Mesendoderm (in vitro differentiated cells): ENCODE measurements at regions not wholly inside any gene's neighbourhood (a gene's known extent, or its start where the extent isn't known, plus 50 kb on each side); places are given as distances from the start of the nearest gene placed in this dataset.

Experiments
- DNase-seq: peaks from one replicate; pipeline ENCODE4 v3.0.0; 2013
- H2AK5ac ChIP-seq: 2 replicates; pipeline ENCODE4 v1.6.1; 2013; ENCODE audit warnings: low read length, inconsistent platforms
- H2BK120ac ChIP-seq: 2 replicates; pipeline ENCODE4 v1.6.1; 2013; ENCODE audit warnings: low read depth, mild to moderate bottlenecking, low read length, moderate library complexity, mixed read lengths
- H2BK15ac ChIP-seq: replicated peaks from 2 replicates; pipeline ENCODE4 v1.6.1; 2013; ENCODE audit warnings: low read depth, mild to moderate bottlenecking, moderate library complexity
- H2BK5ac ChIP-seq: 2 replicates; pipeline ENCODE4 v1.6.1; 2013; ENCODE audit warnings: low read length, inconsistent platforms
- H3K18ac ChIP-seq: 2 replicates; pipeline ENCODE4 v1.6.1; 2013; ENCODE audit warnings: mild to moderate bottlenecking, low read length, mixed read lengths
- H3K23ac ChIP-seq: one replicate; pipeline ENCODE4 v1.6.1; 2013; ENCODE audit warnings: low read length
- H3K27ac ChIP-seq: 2 replicates; pipeline ENCODE4 v1.5.1; 2013; ENCODE audit warnings: low read depth, mild to moderate bottlenecking, inconsistent platforms, low read length, moderate library complexity
- H3K27me3 ChIP-seq: 2 replicates; pipeline ENCODE4 v1.6.1; 2013; ENCODE audit warnings: low read length, control low read depth, mild to moderate bottlenecking, inconsistent platforms; ENCODE audit not compliant: insufficient read depth, poor library complexity
- H3K36me3 ChIP-seq: 2 replicates; pipeline ENCODE4 v1.6.1; 2013; ENCODE audit warnings: low read length, inconsistent platforms; ENCODE audit not compliant: control insufficient read depth, insufficient read depth
- H3K4ac ChIP-seq: one replicate; pipeline ENCODE4 v1.6.1; 2013; ENCODE audit warnings: low read depth, mild to moderate bottlenecking, low read length, moderate library complexity
- H3K4me1 ChIP-seq: 2 replicates; pipeline ENCODE4 v1.6.1; 2013; ENCODE audit warnings: low read depth, low read length, inconsistent platforms; ENCODE audit not compliant: control insufficient read depth
- H3K4me2 ChIP-seq: 2 replicates; pipeline ENCODE4 v1.6.1; 2013; ENCODE audit warnings: low read length
- H3K4me3 ChIP-seq: 2 replicates; pipeline ENCODE4 v1.5.1; 2013; ENCODE audit warnings: mild to moderate bottlenecking, low read length
- H3K56ac ChIP-seq: one replicate; pipeline ENCODE4 v1.6.1; 2013; ENCODE audit warnings: low read length
- H3K79me1 ChIP-seq: 2 replicates; pipeline ENCODE4 v1.6.1; 2013; ENCODE audit warnings: low read length, inconsistent platforms
- H3K79me2 ChIP-seq: 2 replicates; pipeline ENCODE4 v1.6.1; 2013; ENCODE audit warnings: mild to moderate bottlenecking, low read length; ENCODE audit not compliant: control insufficient read depth, insufficient read depth
- H3K9ac ChIP-seq: 2 replicates; pipeline ENCODE4 v1.6.1; 2013; ENCODE audit warnings: low read length, inconsistent platforms
- H4K5ac ChIP-seq: one replicate; pipeline ENCODE4 v1.6.1; 2013; ENCODE audit warnings: low read length
- H4K8ac ChIP-seq: one replicate; pipeline ENCODE4 v1.6.1; 2013; ENCODE audit warnings: low read depth, mild to moderate bottlenecking, control low read depth, low read length, moderate library complexity
- WGBS: extraction: QIAGEN DNeasy Blood & Tissue Kit; methylation state at CpG from one replicate; pipeline ENCODE4 v1.1.7; 2013; ENCODE audit warnings: low lambda C conversion rate, missing lambda C conversion rate; ENCODE audit not compliant: insufficient coverage; ENCODE audit errors: extremely low coverage; 5-methylcytosine and 5-hydroxymethylcytosine counted together

- no peak for DNase-seq
- Histone ChIP-seq H2BK5ac (no peak overlapping the region), H2AK5ac (no peak overlapping the region), H3K27ac (no peak overlapping the region), H2BK15ac (no peak overlapping the region), H4K8ac (no peak overlapping the region), H3K18ac (no peak overlapping the region), H3K79me2 (no peaks in the 10 kb centered on the region), H3K79me1 (no peaks in the 10 kb centered on the region), H3K23ac (no peak overlapping the region), H3K4ac (no peak overlapping the region), H3K4me2 (no peak overlapping the region), H3K27me3 (no peaks in the 10 kb centered on the region), H4K5ac (no peak overlapping the region), H3K36me3 (no peaks in the 10 kb centered on the region), H3K56ac (no peak overlapping the region), H3K4me1 (no peaks in the 10 kb centered on the region), H3K4me3 (no peak overlapping the region), H3K9ac (no peak overlapping the region), H2BK120ac (no peak overlapping the region)
- WGBS = no CpG with 5 or more reads among the region's 7 CpGs
Measured at GRCh38 chr14:35988550-35988949, 162.4 kb downstream of the BRMS1L start.

DNA sequence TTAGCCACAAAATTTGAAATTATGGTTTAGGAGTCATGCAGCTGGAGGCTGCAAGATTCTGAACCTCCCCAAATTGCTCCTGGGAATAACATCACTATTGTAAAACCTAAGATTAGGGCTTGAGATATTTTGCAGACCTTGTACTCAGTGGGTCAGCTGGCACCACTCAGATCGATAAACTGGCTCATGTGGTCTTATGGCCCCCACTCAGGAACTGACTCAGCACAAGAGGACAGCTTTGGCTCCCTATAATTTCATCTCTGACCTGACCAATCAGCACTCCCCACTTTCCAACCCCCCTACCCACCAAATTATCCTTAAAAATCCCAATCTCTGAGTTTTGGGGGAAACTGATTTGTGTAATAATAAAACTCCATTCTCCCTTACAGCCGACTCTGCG, 161.6 kb downstream of the BRMS1L start:
- H3K23ac ChIP-seq = no peak overlapping the region
- no peaks in the 10 kb centered on the region for H3K79me2 ChIP-seq
- DNase-seq = no peak
- H3K27ac ChIP-seq = no peak overlapping the region
- no peak overlapping the region for H3K4ac ChIP-seq
- no peak overlapping the region for H4K8ac ChIP-seq
- no CpG with 5 or more reads among the region's 3 CpGs for WGBS
- H4K5ac ChIP-seq = no peak overlapping the region
- no peak overlapping the region for H3K9ac ChIP-seq
- H3K79me1 ChIP-seq = no peaks in the 10 kb centered on the region
- no peak overlapping the region for H3K4me3 ChIP-seq
- H2AK5ac ChIP-seq = no peak overlapping the region
- no peak overlapping the region for H2BK15ac ChIP-seq
- no peak overlapping the region for H3K4me2 ChIP-seq
- H2BK5ac ChIP-seq = no peak overlapping the region
- H3K18ac ChIP-seq = no peak overlapping the region
- H3K27me3 ChIP-seq = no peaks in the 10 kb centered on the region
- no peaks in the 10 kb centered on the region for H3K36me3 ChIP-seq
- H2BK120ac ChIP-seq = no peak overlapping the region
- H3K4me1 ChIP-seq = no peaks in the 10 kb centered on the region
- H3K56ac ChIP-seq = no peak overlapping the region

DNA sequence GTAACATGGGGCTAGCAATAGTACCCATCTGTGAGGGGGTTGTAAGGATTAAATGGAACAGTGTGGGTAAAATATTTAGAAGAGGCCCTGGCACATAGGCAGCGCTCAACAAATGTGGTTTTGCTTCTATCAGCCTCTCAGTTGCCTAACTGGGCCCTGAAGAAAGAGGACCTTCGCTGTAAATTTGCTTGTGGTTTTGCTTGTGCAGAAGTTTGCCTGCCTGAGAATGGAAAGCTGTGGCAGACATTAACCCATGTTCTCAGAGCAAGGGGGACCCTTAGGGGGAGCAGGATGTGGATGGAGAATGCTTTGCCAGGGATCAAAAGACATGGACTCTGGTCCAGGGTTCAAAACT, 160.1 kb downstream of the BRMS1L start:
- Histone ChIP-seq H3K79me1 (no peaks in the 10 kb centered on the region), H3K27ac (no peak overlapping the region)
- WGBS = no CpG with 5 or more reads among the region's 2 CpGs

DNA sequence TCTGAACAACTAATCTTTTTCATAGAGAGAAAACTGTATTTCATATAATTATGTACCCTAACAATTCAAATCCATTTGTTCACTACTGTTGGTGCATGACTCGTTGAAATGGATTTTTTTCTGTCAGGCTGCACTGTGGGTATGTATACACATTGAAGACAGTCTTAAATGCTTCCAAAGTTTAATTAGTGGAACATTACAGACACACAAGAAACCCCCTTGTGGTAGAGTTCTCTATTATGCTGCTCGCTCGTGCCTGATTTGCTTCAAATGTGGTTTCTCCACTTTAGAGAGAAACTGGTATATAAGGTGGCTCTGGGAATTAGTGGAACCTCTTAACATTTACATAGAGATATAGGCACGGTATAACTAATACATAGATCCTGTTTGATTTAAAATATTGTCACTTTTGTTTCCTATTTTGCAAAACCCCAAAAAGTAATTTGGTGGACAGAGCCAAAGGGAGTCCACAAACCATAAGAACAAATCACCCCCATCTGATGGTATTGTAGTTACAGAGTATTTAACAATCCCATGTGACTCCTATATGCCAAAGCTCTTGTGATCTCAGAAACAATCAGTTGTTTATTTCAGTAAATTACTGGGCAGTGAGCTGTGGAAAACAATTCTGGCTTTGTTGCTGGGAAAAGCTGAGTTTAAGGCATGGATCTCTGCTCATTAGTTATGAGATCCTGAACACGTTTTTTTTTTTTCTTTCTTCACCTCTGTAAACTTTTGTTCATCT, 159.5 kb downstream of the BRMS1L start:
- H2BK5ac ChIP-seq = no peak overlapping the region
- H3K36me3 ChIP-seq = no peaks in the 10 kb centered on the region
- H3K4ac ChIP-seq = no peak overlapping the region
- H4K8ac ChIP-seq = no peak overlapping the region
- H2AK5ac ChIP-seq = no peak overlapping the region
- no peak overlapping the region for H3K4me2 ChIP-seq
- no peak overlapping the region for H3K18ac ChIP-seq
- no peak overlapping the region for H4K5ac ChIP-seq
- no peak overlapping the region for H2BK120ac ChIP-seq
- no peak overlapping the region for H2BK15ac ChIP-seq
- no peak overlapping the region for H3K27ac ChIP-seq
- H3K4me3 ChIP-seq = no peak overlapping the region
- no peaks in the 10 kb centered on the region for H3K27me3 ChIP-seq
- no peak overlapping the region for H3K56ac ChIP-seq
- no peak overlapping the region for H3K23ac ChIP-seq
- WGBS = no CpG with 5 or more reads among the region's 5 CpGs
- H3K79me2 ChIP-seq = no peaks in the 10 kb centered on the region
- no peaks in the 10 kb centered on the region for H3K4me1 ChIP-seq
- no peak overlapping the region for H3K9ac ChIP-seq
- DNase-seq = no peak
- H3K79me1 ChIP-seq = no peaks in the 10 kb centered on the region

More for the DNA sequence above, 160.1 kb downstream of the BRMS1L start:
- DNase-seq = no peak
- Histone ChIP-seq H3K4me1 (no peaks in the 10 kb centered on the region), H2BK15ac (no peak overlapping the region), H3K9ac (no peak overlapping the region), H3K4me3 (no peak overlapping the region), H3K4me2 (no peak overlapping the region), H4K5ac (no peak overlapping the region), H3K36me3 (no peaks in the 10 kb centered on the region), H2BK120ac (no peak overlapping the region), H2BK5ac (no peak overlapping the region), H3K18ac (no peak overlapping the region), H3K79me2 (no peaks in the 10 kb centered on the region), H3K56ac (no peak overlapping the region), H3K23ac (no peak overlapping the region), H3K27me3 (no peaks in the 10 kb centered on the region), H3K4ac (no peak overlapping the region), H4K8ac (no peak overlapping the region), H2AK5ac (no peak overlapping the region)

DNA sequence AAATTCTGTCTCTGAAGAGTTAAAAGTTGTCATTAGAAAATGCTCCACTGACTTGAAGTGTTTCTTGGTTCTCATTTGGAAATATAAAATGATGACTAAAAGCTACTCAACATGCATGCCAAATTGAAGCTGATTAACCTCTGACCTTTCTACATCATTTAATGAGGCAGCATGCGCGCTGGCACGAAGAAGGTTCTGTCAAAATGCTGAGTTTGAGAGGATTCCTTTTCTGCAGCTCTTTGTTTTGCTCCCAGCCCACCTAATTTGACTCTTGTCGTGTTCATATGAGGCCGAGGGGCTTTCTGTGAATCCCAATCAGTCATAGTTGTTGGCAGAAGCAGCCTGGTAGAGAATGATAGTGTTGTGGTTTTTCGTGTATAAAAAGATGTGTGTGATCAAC, 153.4 kb downstream of the BRMS1L start:
- Histone ChIP-seq H4K8ac (no peak overlapping the region), H2BK5ac (no peak overlapping the region), H2AK5ac (no peak overlapping the region), H3K56ac (no peak overlapping the region), H3K4me3 (no peak overlapping the region), H3K4me2 (no peak overlapping the region), H3K27me3 (no peaks in the 10 kb centered on the region), H3K27ac (no peak overlapping the region), H2BK15ac (no peak overlapping the region), H3K36me3 (no peaks in the 10 kb centered on the region), H3K18ac (no peak overlapping the region), H3K4me1 (no peaks in the 10 kb centered on the region), H3K23ac (no peak overlapping the region), H3K79me2 (no peaks in the 10 kb centered on the region), H3K79me1 (no peaks in the 10 kb centered on the region), H3K9ac (no peak overlapping the region), H4K5ac (no peak overlapping the region), H3K4ac (no peak overlapping the region), H2BK120ac (no peak overlapping the region)
- no peak for DNase-seq
- WGBS = no CpG with 5 or more reads among the region's 6 CpGs

DNA sequence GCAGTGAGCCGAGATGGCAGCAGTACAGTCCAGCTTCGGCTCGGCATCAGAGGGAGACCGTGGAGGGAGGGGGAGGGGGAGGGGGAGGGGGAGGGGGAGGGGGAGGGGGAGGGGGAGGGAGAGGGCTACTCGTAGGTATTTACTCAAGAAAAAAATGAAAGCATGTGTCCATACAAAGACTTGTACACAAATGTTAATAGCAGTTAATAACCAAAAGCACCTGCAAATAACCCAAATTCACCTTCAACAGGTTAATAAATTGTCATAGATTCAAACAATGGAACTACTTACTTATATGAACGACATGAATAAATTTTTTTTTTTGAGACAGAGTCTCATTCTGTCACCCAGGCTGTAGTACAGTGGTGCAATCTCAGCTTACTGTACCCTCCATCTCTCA, 152.4 kb downstream of the BRMS1L start:
- no peak for DNase-seq
- no CpG with 5 or more reads among the region's 6 CpGs for WGBS

More for the DNA sequence above, 152.4 kb downstream of the BRMS1L start:
- H2AK5ac ChIP-seq = no peak overlapping the region
- no peaks in the 10 kb centered on the region for H3K79me2 ChIP-seq
- no peak overlapping the region for H3K4me3 ChIP-seq
- H3K18ac ChIP-seq = no peak overlapping the region
- H3K4ac ChIP-seq = no peak overlapping the region
- H3K36me3 ChIP-seq = no peaks in the 10 kb centered on the region
- H3K27me3 ChIP-seq = no peaks in the 10 kb centered on the region
- no peak overlapping the region for H3K9ac ChIP-seq
- H3K79me1 ChIP-seq = no peaks in the 10 kb centered on the region
- H2BK15ac ChIP-seq = no peak overlapping the region
- H4K5ac ChIP-seq = no peak overlapping the region
- no peak overlapping the region for H3K4me2 ChIP-seq
- H2BK120ac ChIP-seq = no peak overlapping the region
- no peak overlapping the region for H3K56ac ChIP-seq
- H3K27ac ChIP-seq = no peak overlapping the region
- H2BK5ac ChIP-seq = no peak overlapping the region
- H4K8ac ChIP-seq = no peak overlapping the region
- no peak overlapping the region for H3K23ac ChIP-seq
- no peaks in the 10 kb centered on the region for H3K4me1 ChIP-seq
